RWPE1 (cell line): ENCODE measurements at regions not wholly inside any gene's neighbourhood (a gene's known extent, or its start where the extent isn't known, plus 50 kb on each side); places are given as distances from the start of the nearest gene placed in this dataset.

Experiments used
- CTCF ChIA-PET: fragments of 350-600 bp; sonication (Branson Sonifier 250); formaldehyde crosslinking; extraction: SDS; loops from one replicate; lab custom pipeline; 2021; lab: Yijun Ruan, JAX
- POLR2A ChIA-PET: fragments of 400-600 bp; formaldehyde crosslinking; extraction: SDS; loops from one replicate; lab custom pipeline; 2020; ENCODE audit warnings: antibody characterized with exemption; ENCODE audit not compliant: low non-redundant PET; lab: Yijun Ruan, JAX
- DNase-seq: peaks from one replicate; pipeline ENCODE4 v3.0.0; 2012; ENCODE audit warnings: low spot score
- H3K27ac ChIP-seq: fragments of 450-650 bp; 2 replicates; pipeline ENCODE4 v1.5.1; 2017
- CTCF ChIP-seq: fragments of 450-650 bp; conservative IDR thresholded peaks from 2 replicates; pipeline ENCODE4 v1.5.1; 2017; ENCODE audit warnings: low read depth, mild to moderate bottlenecking

DNA sequence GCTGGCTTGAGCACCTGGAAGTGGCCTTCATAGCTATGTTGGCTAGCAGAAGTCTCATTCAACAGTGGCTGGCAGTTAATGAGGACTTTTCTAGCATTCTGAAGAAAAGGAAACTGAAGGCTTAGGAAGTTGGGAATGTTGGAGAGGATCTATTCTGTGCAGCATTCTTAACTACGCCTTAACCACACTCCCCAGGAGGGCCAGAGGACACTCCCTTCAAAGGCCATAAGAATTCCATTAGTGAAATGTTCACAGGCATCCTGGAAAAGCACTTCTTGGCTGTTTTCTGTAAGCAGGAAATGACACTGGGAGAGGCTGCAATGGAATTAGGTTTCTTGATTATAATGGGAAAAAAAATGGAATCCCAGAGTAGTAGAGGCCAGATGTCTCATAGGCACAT lies 188.9 kb downstream of the ARHGAP12 start:
- ChIA-PET POLR2A (no interaction called here), CTCF (no interaction called here)
- no peak for DNase-seq
- H3K27ac ChIP-seq = no peak overlapping the region
- no peak for TF ChIP-seq CTCF

GRCh38 chr10:31739146-31739545 lies 189.5 kb downstream of the ARHGAP12 start:
- H3K27ac ChIP-seq = no peak overlapping the region
- no peak for DNase-seq
- ChIA-PET POLR2A (no interaction called here), CTCF (no interaction called here)
- TF ChIP-seq CTCF = no peak

GRCh38 chr10:31731711-31732110 lies 196.9 kb downstream of the ARHGAP12 start:
- no peak for TF ChIP-seq CTCF
- CTCF ChIA-PET = no interaction called here
- POLR2A ChIA-PET = no interaction called here
- DNase-seq = no peak
- H3K27ac ChIP-seq = no peak overlapping the region

DNA sequence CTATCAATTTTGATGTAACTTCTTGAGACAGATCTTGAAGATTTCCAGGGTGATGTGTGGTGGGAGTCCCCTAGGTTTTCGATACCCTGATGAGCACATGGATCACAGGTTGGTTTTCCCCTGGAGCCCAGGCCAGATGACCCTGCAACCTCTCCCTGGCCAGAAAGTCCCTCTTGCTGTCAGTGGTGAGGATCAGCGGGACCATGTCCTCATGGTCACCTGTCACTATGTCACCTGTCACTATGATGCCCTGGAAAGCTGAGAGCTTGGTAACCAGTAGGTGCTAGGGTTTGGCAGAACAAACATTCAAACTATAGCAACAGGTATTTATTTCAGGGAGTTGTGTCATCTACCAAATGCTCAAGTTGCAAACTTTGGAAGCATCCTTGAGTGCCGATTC lies 197.9 kb downstream of the ARHGAP12 start:
- H3K27ac ChIP-seq = no peak overlapping the region
- POLR2A ChIA-PET = no interaction called here
- no peak for DNase-seq
- CTCF ChIA-PET = no interaction called here
- TF ChIP-seq CTCF = no peak

DNA sequence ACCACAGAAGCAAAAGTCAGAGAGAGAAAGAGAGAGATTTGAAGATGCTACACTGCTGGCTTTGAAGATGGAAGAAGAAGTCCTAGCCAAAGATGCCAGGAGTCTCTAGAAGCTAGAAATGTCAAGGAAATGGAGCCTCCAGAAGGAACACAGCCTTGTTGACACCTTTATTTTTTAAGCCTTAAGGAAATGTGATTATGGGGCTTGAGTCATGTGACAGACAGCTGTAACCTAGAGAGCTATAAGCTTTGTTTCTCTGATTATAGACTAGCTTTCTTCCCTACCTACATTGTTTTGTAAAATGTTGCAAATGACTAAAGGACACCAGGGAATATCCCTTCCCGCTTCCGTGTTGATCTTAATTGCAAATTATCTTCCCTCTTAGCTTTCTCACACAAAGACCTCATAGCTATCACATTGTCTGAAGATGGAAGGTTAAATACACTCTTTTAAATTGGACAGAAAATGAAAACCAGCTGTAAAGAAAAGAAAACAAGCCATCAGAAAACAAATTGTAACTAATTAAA lies 199.9 kb downstream of the ARHGAP12 start:
- CTCF ChIA-PET = interaction anchor here (0.7 kb wide), 1 partner anchor 39 kb away, joined by 3 read pairs; no protein-coding TSS in a partner anchor
- POLR2A ChIA-PET = no interaction called here
- no peak for DNase-seq
- no peak overlapping the region for H3K27ac ChIP-seq
- no peak for TF ChIP-seq CTCF

GRCh38 chr10:31725436-31725835 lies 203.2 kb downstream of the ARHGAP12 start:
- ChIA-PET POLR2A (no interaction called here), CTCF (no interaction called here)
- no peak for DNase-seq
- no peak for TF ChIP-seq CTCF
- no peak overlapping the region for H3K27ac ChIP-seq

- no peak for TF ChIP-seq CTCF
- no peak for DNase-seq
- ChIA-PET POLR2A (no interaction called here), CTCF (no interaction called here)
- no peak overlapping the region for H3K27ac ChIP-seq
Measured at GRCh38 chr10:31724296-31724695, 204.3 kb downstream of the ARHGAP12 start.
